Activated naive CD8-positive, alpha-beta T cell treated with anti-CD3 and anti-CD28 coated beads, Interleukin-2, amount 50 U/mL, for 24 hours (primary cell): ENCODE measurements at regions not wholly inside any gene's neighbourhood (a gene's known extent, or its start where the extent isn't known, plus 50 kb on each side); places are given as distances from the start of the nearest gene placed in this dataset.

Source experiments
- ATAC-seq: fragments of 150-1000 bp; cut with Tn5 transposase; one replicate; pipeline ENCODE4 v1.10.0; 2021
- DNase-seq: peaks from one replicate; pipeline ENCODE4 v3.0.0; 2021
- H3K27ac Mint-ChIP-seq: one replicate; pipeline ENCODE4 v1.8.0; 2021; ENCODE audit warnings: mild to moderate bottlenecking, mixed read lengths
- H3K27me3 Mint-ChIP-seq: one replicate; pipeline ENCODE4 v1.8.0; 2021; ENCODE audit warnings: mixed read lengths
- H3K36me3 Mint-ChIP-seq: one replicate; pipeline ENCODE4 v1.8.0; 2021; ENCODE audit warnings: low read depth, mixed read lengths
- H3K4me1 Mint-ChIP-seq: one replicate; pipeline ENCODE4 v1.8.0; 2021; ENCODE audit warnings: mixed read lengths
- H3K4me3 Mint-ChIP-seq: one replicate; pipeline ENCODE4 v1.8.0; 2021; ENCODE audit warnings: mild to moderate bottlenecking, moderate library complexity, mixed read lengths
- H3K9me3 Mint-ChIP-seq: one replicate; pipeline ENCODE4 v1.8.0; 2021; ENCODE audit warnings: mixed read lengths

GRCh38 chr6:71124340-71124739, 164.3 kb upstream of the OGFRL1 start:
- no peak overlapping the region for H3K27ac Mint-ChIP-seq
- DNase-seq (no peak), ATAC-seq (no peak)
- no peaks in the 10 kb centered on the region for H3K4me1 Mint-ChIP-seq
- H3K9me3 Mint-ChIP-seq, result peaks cover 22% of the 10 kb centered on the region
- no peaks in the 10 kb centered on the region for H3K36me3 Mint-ChIP-seq
- H3K4me3 Mint-ChIP-seq, result no peak overlapping the region
- H3K27me3 Mint-ChIP-seq, result no peaks in the 10 kb centered on the region

GRCh38 chr6:71125216-71125615, 163.4 kb upstream of the OGFRL1 start:
- no peak overlapping the region for H3K4me3 Mint-ChIP-seq

GRCh38 chr6:71126506-71126905, 162.1 kb upstream of the OGFRL1 start:
- no peak overlapping the region for H3K4me3 Mint-ChIP-seq
- DNase-seq (no peak), ATAC-seq (no peak)
- H3K27me3 Mint-ChIP-seq, result no peaks in the 10 kb centered on the region
- no peaks in the 10 kb centered on the region for H3K36me3 Mint-ChIP-seq
- H3K27ac Mint-ChIP-seq, result no peak overlapping the region
- H3K4me1 Mint-ChIP-seq, result no peaks in the 10 kb centered on the region
- H3K9me3 Mint-ChIP-seq, result peaks cover 7% of the 10 kb centered on the region

More at GRCh38 chr6:71125216-71125615, 163.4 kb upstream of the OGFRL1 start:
- no peak for ATAC-seq
- H3K27ac Mint-ChIP-seq, result no peak overlapping the region
- no peaks in the 10 kb centered on the region for H3K36me3 Mint-ChIP-seq
- H3K4me1 Mint-ChIP-seq, result no peaks in the 10 kb centered on the region
- no peaks in the 10 kb centered on the region for H3K27me3 Mint-ChIP-seq
- no peak for DNase-seq
- peaks cover 14% of the 10 kb centered on the region for H3K9me3 Mint-ChIP-seq

- no peak for DNase-seq
- peaks cover 7% of the 10 kb centered on the region for H3K9me3 Mint-ChIP-seq
Measured at GRCh38 chr6:71127374-71127773, 161.2 kb upstream of the OGFRL1 start.

GRCh38 chr6:71130277-71130676, 158.3 kb upstream of the OGFRL1 start:
- H3K4me3 Mint-ChIP-seq, result no peak overlapping the region
- no peaks in the 10 kb centered on the region for H3K4me1 Mint-ChIP-seq
- ATAC-seq (no peak), DNase-seq (no peak)
- H3K36me3 Mint-ChIP-seq, result no peaks in the 10 kb centered on the region
- no peak overlapping the region for H3K27ac Mint-ChIP-seq
- peaks cover 8% of the 10 kb centered on the region for H3K27me3 Mint-ChIP-seq
- peaks cover 7% of the 10 kb centered on the region for H3K9me3 Mint-ChIP-seq

More at GRCh38 chr6:71127374-71127773, 161.2 kb upstream of the OGFRL1 start:
- H3K27me3 Mint-ChIP-seq, result no peaks in the 10 kb centered on the region
- H3K4me3 Mint-ChIP-seq, result no peak overlapping the region
- no peak overlapping the region for H3K27ac Mint-ChIP-seq
- ATAC-seq, result no peak
- H3K4me1 Mint-ChIP-seq, result no peaks in the 10 kb centered on the region
- no peaks in the 10 kb centered on the region for H3K36me3 Mint-ChIP-seq

GRCh38 chr6:71134929-71135642, 153.5 kb upstream of the OGFRL1 start:
- Mint-ChIP-seq H3K27me3 (peaks cover 8% of the 10 kb centered on the region), H3K9me3 (peaks cover 3% of the 10 kb centered on the region), H3K4me3 (no peak overlapping the region), H3K4me1 (no peaks in the 10 kb centered on the region), H3K27ac (no peak overlapping the region), H3K36me3 (no peaks in the 10 kb centered on the region)
- ATAC-seq (no peak), DNase-seq (no peak)

- H3K4me1 Mint-ChIP-seq, result no peaks in the 10 kb centered on the region
- ATAC-seq (no peak), DNase-seq (no peak)
- no peaks in the 10 kb centered on the region for H3K36me3 Mint-ChIP-seq
- H3K4me3 Mint-ChIP-seq, result no peak overlapping the region
- H3K27ac Mint-ChIP-seq, result no peak overlapping the region
- peaks cover 8% of the 10 kb centered on the region for H3K27me3 Mint-ChIP-seq
- H3K9me3 Mint-ChIP-seq, result peaks cover 9% of the 10 kb centered on the region
Measured at GRCh38 chr6:71137973-71138372, 150.6 kb upstream of the OGFRL1 start.

- no peak for ATAC-seq
- no peak overlapping the region for H3K4me3 Mint-ChIP-seq
- H3K27ac Mint-ChIP-seq, result no peak overlapping the region
- peaks cover 9% of the 10 kb centered on the region for H3K9me3 Mint-ChIP-seq
- DNase-seq, result no peak
- H3K27me3 Mint-ChIP-seq, result peaks cover 8% of the 10 kb centered on the region
- no peaks in the 10 kb centered on the region for H3K36me3 Mint-ChIP-seq
- H3K4me1 Mint-ChIP-seq, result no peaks in the 10 kb centered on the region
Measured at GRCh38 chr6:71138376-71138775, 150.2 kb upstream of the OGFRL1 start.

- Mint-ChIP-seq H3K36me3 (no peaks in the 10 kb centered on the region), H3K27ac (no peak overlapping the region), H3K4me3 (no peak overlapping the region), H3K27me3 (peaks cover 4% of the 10 kb centered on the region), H3K4me1 (no peaks in the 10 kb centered on the region), H3K9me3 (peaks cover 9% of the 10 kb centered on the region)
- no peak for DNase-seq
- no peak for ATAC-seq
Measured at GRCh38 chr6:71139249-71139648, 149.4 kb upstream of the OGFRL1 start.

GRCh38 chr6:71153755-71154325, 134.8 kb upstream of the OGFRL1 start:
- Mint-ChIP-seq H3K36me3 (no peaks in the 10 kb centered on the region), H3K4me1 (no peaks in the 10 kb centered on the region), H3K27ac (no peak overlapping the region), H3K4me3 (no peak overlapping the region), H3K9me3 (no peaks in the 10 kb centered on the region), H3K27me3 (peaks cover 3% of the 10 kb centered on the region)
- no peak for DNase-seq
- no peak for ATAC-seq

GRCh38 chr6:71157345-71157744, 131.3 kb upstream of the OGFRL1 start:
- Mint-ChIP-seq H3K4me3 (no peak overlapping the region), H3K27ac (no peak overlapping the region), H3K27me3 (peaks cover 3% of the 10 kb centered on the region), H3K9me3 (no peaks in the 10 kb centered on the region), H3K36me3 (no peaks in the 10 kb centered on the region), H3K4me1 (no peaks in the 10 kb centered on the region)
- DNase-seq, result no peak
- no peak for ATAC-seq

GRCh38 chr6:71164890-71165289, 123.7 kb upstream of the OGFRL1 start:
- Mint-ChIP-seq H3K9me3 (no peaks in the 10 kb centered on the region), H3K27ac (no peak overlapping the region), H3K4me1 (no peaks in the 10 kb centered on the region), H3K27me3 (peaks cover 4% of the 10 kb centered on the region), H3K4me3 (no peak overlapping the region), H3K36me3 (no peaks in the 10 kb centered on the region)
- DNase-seq, result no peak
- ATAC-seq, result no peak

- no peaks in the 10 kb centered on the region for H3K4me1 Mint-ChIP-seq
- H3K27ac Mint-ChIP-seq, result no peak overlapping the region
- H3K27me3 Mint-ChIP-seq, result peaks cover 14% of the 10 kb centered on the region
- H3K36me3 Mint-ChIP-seq, result no peaks in the 10 kb centered on the region
- H3K4me3 Mint-ChIP-seq, result no peak overlapping the region
- DNase-seq (no peak), ATAC-seq (no peak)
- H3K9me3 Mint-ChIP-seq, result no peaks in the 10 kb centered on the region
Measured at GRCh38 chr6:71168233-71168765, 120.3 kb upstream of the OGFRL1 start.

- Mint-ChIP-seq H3K27me3 (peaks cover 21% of the 10 kb centered on the region), H3K9me3 (no peaks in the 10 kb centered on the region), H3K27ac (no peak overlapping the region), H3K4me3 (no peak overlapping the region), H3K36me3 (no peaks in the 10 kb centered on the region), H3K4me1 (no peaks in the 10 kb centered on the region)
- ATAC-seq, result no peak
- DNase-seq, result no peak
Measured at GRCh38 chr6:71171497-71172070, 117.0 kb upstream of the OGFRL1 start.

GRCh38 chr6:71179249-71179885, 109.2 kb upstream of the OGFRL1 start:
- no peaks in the 10 kb centered on the region for H3K4me1 Mint-ChIP-seq
- no peaks in the 10 kb centered on the region for H3K36me3 Mint-ChIP-seq
- ATAC-seq (no peak), DNase-seq (no peak)
- H3K27me3 Mint-ChIP-seq, result peaks cover 25% of the 10 kb centered on the region
- H3K27ac Mint-ChIP-seq, result no peak overlapping the region
- no peak overlapping the region for H3K4me3 Mint-ChIP-seq
- no peaks in the 10 kb centered on the region for H3K9me3 Mint-ChIP-seq
